Suprapubic skin (tissue), 4 donors: ENCODE measurements at regions not wholly inside any gene's neighbourhood (a gene's known extent, or its start where the extent isn't known, plus 50 kb on each side); places are given as distances from the start of the nearest gene placed in this dataset.

Source experiments
- DNase-seq, 2 donors: peaks; one replicate each; pipeline ENCODE4 v3.0.0-alpha.2; 2019; ENCODE audit warnings: low spot score in 2 of 2
- H3K27ac ChIP-seq: fragments of 200-600 bp; sonication (generic); one replicate; pipeline ENCODE4 v1.5.1; 2019
- H3K27me3 ChIP-seq: fragments of 200-600 bp; sonication (generic); one replicate; pipeline ENCODE4 v1.5.1; 2019
- H3K36me3 ChIP-seq: fragments of 200-600 bp; sonication (generic); one replicate; pipeline ENCODE4 v1.5.1; 2019
- H3K4me1 ChIP-seq: fragments of 200-600 bp; sonication (generic); one replicate; pipeline ENCODE4 v1.5.1; 2019
- H3K4me3 ChIP-seq: fragments of 200-600 bp; sonication (generic); one replicate; pipeline ENCODE4 v1.5.1; 2019; ENCODE audit warnings: mild to moderate bottlenecking
- H3K9me3 ChIP-seq: fragments of 200-600 bp; sonication (generic); one replicate; pipeline ENCODE4 v1.5.1; 2019
- CTCF ChIP-seq, 2 donors: fragments of 200-600 bp in 1 of 2; fragments of 450-650 bp in 1 of 2; sonication (generic) in 1 of 2; IDR thresholded peaks; one replicate each; pipeline ENCODE4 v1.5.1; 2016 to 2019; ENCODE audit warnings: antibody characterized with exemption in 2 of 2, mild to moderate bottlenecking in 1 of 2, moderate library complexity in 1 of 2
- EP300 ChIP-seq: sonication (generic); formaldehyde crosslinking; IDR thresholded peaks from one replicate; pipeline ENCODE4 v1.6.1; 2017; ENCODE audit warnings: antibody characterized with exemption
- POLR2A ChIP-seq, 2 donors: fragments of 450-650 bp; IDR thresholded peaks; one replicate each; pipeline ENCODE4 v1.6.1; 2017; ENCODE audit warnings: antibody characterized with exemption in 2 of 2, mild to moderate bottlenecking in 2 of 2, moderate library complexity in 2 of 2
- POLR2AphosphoS5 ChIP-seq, 3 donors: sonication (generic); formaldehyde crosslinking; IDR thresholded peaks; one replicate each; pipeline ENCODE4 v1.6.1; 2017; ENCODE audit warnings: antibody characterized with exemption in 3 of 3
- WGBS: methylation state at CpG from one replicate; pipeline ENCODE4 v1.1.5; 2018; 5-methylcytosine and 5-hydroxymethylcytosine counted together

GRCh38 chr9:79396168-79396567, 175.6 kb upstream of the TLE4 start:
- Histone ChIP-seq H3K9me3 (no peaks in the 10 kb centered on the region), H3K27me3 (no peaks in the 10 kb centered on the region), H3K4me3 (no peak overlapping the region), H3K27ac (no peak overlapping the region), H3K4me1 (peaks cover 5% of the 10 kb centered on the region), H3K36me3 (no peaks in the 10 kb centered on the region)
- no peak for TF ChIP-seq EP300
- TF ChIP-seq POLR2AphosphoS5 (IDR thresholded peaks at IDR 0.05): no peak
- no peak for TF ChIP-seq POLR2A (IDR thresholded peaks at IDR 0.05)
- TF ChIP-seq CTCF (IDR thresholded peaks at IDR 0.05): no peak
- no peak for DNase-seq
- WGBS: 61% methylated on average over 4 of the region's 4 CpGs

GRCh38 chr9:79403495-79403894, 168.3 kb upstream of the TLE4 start:
- Histone ChIP-seq H3K9me3 (no peaks in the 10 kb centered on the region), H3K4me1 (no peaks in the 10 kb centered on the region), H3K27ac (no peak overlapping the region), H3K36me3 (no peaks in the 10 kb centered on the region), H3K27me3 (no peaks in the 10 kb centered on the region), H3K4me3 (no peak overlapping the region)
- no peak for DNase-seq
- TF ChIP-seq POLR2AphosphoS5 (IDR thresholded peaks at IDR 0.05): no peak
- no peak for TF ChIP-seq EP300
- TF ChIP-seq POLR2A (IDR thresholded peaks at IDR 0.05): no peak
- no peak for TF ChIP-seq CTCF (IDR thresholded peaks at IDR 0.05)
- 100% methylated on average over 2 of the region's 2 CpGs for WGBS

- Histone ChIP-seq H3K4me1 (no peaks in the 10 kb centered on the region), H3K27ac (no peak overlapping the region), H3K4me3 (no peak overlapping the region), H3K27me3 (no peaks in the 10 kb centered on the region), H3K36me3 (no peaks in the 10 kb centered on the region), H3K9me3 (no peaks in the 10 kb centered on the region)
- no peak for TF ChIP-seq CTCF (IDR thresholded peaks at IDR 0.05)
- no peak for TF ChIP-seq POLR2AphosphoS5 (IDR thresholded peaks at IDR 0.05)
- TF ChIP-seq POLR2A (IDR thresholded peaks at IDR 0.05): no peak
- TF ChIP-seq EP300: no peak
- DNase-seq: no peak
- 85% methylated on average over 1 of the region's 1 CpG for WGBS
These were observed 163.6 kb upstream of the TLE4 start for GRCh38 chr9:79408200-79408599.

- no peak overlapping the region for H3K4me3 ChIP-seq
- no peak for DNase-seq
- H3K9me3 ChIP-seq: no peaks in the 10 kb centered on the region
- H3K27ac ChIP-seq: no peak overlapping the region
- no peaks in the 10 kb centered on the region for H3K4me1 ChIP-seq
- no peaks in the 10 kb centered on the region for H3K27me3 ChIP-seq
- H3K36me3 ChIP-seq: no peaks in the 10 kb centered on the region
- WGBS: 85% methylated on average over 3 of the region's 3 CpGs
- TF ChIP-seq CTCF (IDR thresholded peaks at IDR 0.05) (no peak), POLR2AphosphoS5 (IDR thresholded peaks at IDR 0.05) (no peak), EP300 (no peak), POLR2A (IDR thresholded peaks at IDR 0.05) (no peak)
These were observed 163.1 kb upstream of the TLE4 start for GRCh38 chr9:79408617-79409016.

GRCh38 chr9:79409182-79409823, 162.5 kb upstream of the TLE4 start:
- Histone ChIP-seq H3K27ac (no peak overlapping the region), H3K36me3 (no peaks in the 10 kb centered on the region), H3K27me3 (no peaks in the 10 kb centered on the region), H3K9me3 (no peaks in the 10 kb centered on the region), H3K4me3 (no peak overlapping the region), H3K4me1 (no peaks in the 10 kb centered on the region)
- DNase-seq: no peak
- no peak for TF ChIP-seq EP300
- no peak for TF ChIP-seq CTCF (IDR thresholded peaks at IDR 0.05)
- TF ChIP-seq POLR2A (IDR thresholded peaks at IDR 0.05): no peak
- no peak for TF ChIP-seq POLR2AphosphoS5 (IDR thresholded peaks at IDR 0.05)
- WGBS: 84% methylated on average over 2 of the region's 2 CpGs
